A673 (cell line): ENCODE measurements at regions not wholly inside any gene's neighbourhood (a gene's known extent, or its start where the extent isn't known, plus 50 kb on each side); places are given as distances from the start of the nearest gene placed in this dataset.

Source experiments
- CTCF ChIP-seq: fragments of 300-800, 200-600 bp; sonication (generic); conservative IDR thresholded peaks from 2 replicates; pipeline ENCODE4 v1.5.1; 2017; ENCODE audit warnings: low read depth, mild to moderate bottlenecking, antibody characterized with exemption, low read length, moderate library complexity, mixed read lengths
- EZH2 ChIP-seq: fragments of 200-600 bp; sonication (generic); IDR thresholded peaks from 2 replicates; pipeline ENCODE4 v1.6.1; 2017; ENCODE audit warnings: borderline replicate concordance, low read depth, mild to moderate bottlenecking, mixed read lengths, antibody characterized with exemption, low read length; ENCODE audit not compliant: poor library complexity, severe bottlenecking

GRCh38 chr16:55971447-55971846 lies 96.3 kb upstream of the CES5A start:
- TF ChIP-seq CTCF (no peak), EZH2 (no peak)
